MG63 (cell line): ENCODE measurements at regions not wholly inside any gene's neighbourhood (a gene's known extent, or its start where the extent isn't known, plus 50 kb on each side); places are given as distances from the start of the nearest gene placed in this dataset.
"Not testable (repeated sequence)": the region's sequence is repeated elsewhere in the genome, so short reads cannot be mapped to it uniquely, and the experiment has no call there.

Source experiments
- DNase-seq: peaks from one replicate; pipeline ENCODE4 v3.0.0-alpha.2; 2020
- H3K27me3 ChIP-seq: fragments of 250-450 bp; sonication (Bioruptor Pico); 2 replicates; pipeline ENCODE4 v1.5.1; 2020; ENCODE audit warnings: mild to moderate bottlenecking, moderate library complexity
- H3K36me3 ChIP-seq: fragments of 250-450 bp; sonication (Bioruptor Pico); 2 replicates; pipeline ENCODE4 v1.5.1; 2020; ENCODE audit warnings: mild to moderate bottlenecking, moderate library complexity
- H3K4me3 ChIP-seq: fragments of 250-450 bp; sonication (Bioruptor Pico); 2 replicates; pipeline ENCODE4 v1.5.1; 2020; ENCODE audit warnings: mild to moderate bottlenecking, moderate library complexity
- H3K9me3 ChIP-seq: fragments of 250-450 bp; sonication (Bioruptor Pico); 2 replicates; pipeline ENCODE4 v1.5.1; 2020; ENCODE audit warnings: mild to moderate bottlenecking, moderate library complexity

DNA sequence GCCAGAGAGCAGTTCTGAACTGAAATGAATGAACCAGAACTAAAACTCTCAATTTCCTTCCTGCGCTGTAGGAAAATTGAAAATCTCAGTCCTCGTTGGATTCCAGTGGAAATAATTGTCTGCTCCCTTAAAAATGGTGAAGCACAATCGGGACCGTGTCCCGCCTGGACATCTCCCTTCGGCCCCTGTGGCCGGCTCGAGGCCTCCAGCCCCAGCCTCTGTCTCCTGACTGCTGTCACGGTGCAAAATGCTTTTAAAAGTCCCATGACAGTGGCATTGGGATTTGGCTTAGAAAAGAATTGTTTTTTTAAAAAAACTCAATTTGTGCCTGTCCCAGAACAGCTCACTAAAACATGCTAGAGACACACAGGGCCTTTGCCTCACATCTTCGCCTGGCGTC lies 142.5 kb downstream of the ZNF664 start:
- H3K27me3 ChIP-seq: peaks cover 4% of the 10 kb centered on the region

DNA sequence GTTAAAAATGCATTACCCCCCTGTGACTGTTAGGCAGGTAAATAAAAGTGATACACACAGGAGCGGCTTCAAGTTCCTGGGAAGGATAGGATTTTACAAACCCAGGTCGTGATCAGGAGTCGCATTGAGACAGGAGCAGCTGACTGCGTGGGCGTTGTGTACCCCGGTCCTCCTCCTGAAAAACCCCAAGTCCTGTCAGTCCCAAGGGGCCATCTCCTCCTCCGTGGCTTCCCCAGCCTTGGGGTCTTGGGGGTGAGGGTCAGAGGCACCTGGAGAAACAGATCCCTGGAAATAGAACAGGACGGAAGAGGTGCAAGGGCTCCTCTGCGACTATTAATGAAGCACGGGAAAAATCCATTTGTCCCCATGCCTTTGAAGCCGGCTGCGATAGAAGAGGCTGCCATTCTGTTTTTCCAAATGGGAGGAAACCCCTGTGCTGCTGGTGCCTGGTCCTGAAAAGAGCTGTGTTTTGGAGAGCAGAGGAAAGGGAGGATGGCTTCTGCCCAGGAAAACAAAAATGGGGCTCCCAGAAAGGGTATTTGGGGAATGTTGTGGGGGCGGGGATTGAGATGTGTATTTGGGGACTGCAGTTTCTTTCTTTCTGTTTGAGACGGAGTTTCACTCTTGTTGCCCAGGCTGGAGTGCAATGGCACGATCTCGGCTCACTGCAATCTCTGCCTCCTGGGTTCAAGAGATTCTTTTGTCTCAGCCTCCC lies 143.1 kb downstream of the ZNF664 start:
- DNase-seq: no peak

More for the DNA sequence above, 142.5 kb downstream of the ZNF664 start:
- H3K4me3 ChIP-seq: no peak overlapping the region
- no peak for DNase-seq
- H3K9me3 ChIP-seq: no peaks in the 10 kb centered on the region
- no peaks in the 10 kb centered on the region for H3K36me3 ChIP-seq

DNA sequence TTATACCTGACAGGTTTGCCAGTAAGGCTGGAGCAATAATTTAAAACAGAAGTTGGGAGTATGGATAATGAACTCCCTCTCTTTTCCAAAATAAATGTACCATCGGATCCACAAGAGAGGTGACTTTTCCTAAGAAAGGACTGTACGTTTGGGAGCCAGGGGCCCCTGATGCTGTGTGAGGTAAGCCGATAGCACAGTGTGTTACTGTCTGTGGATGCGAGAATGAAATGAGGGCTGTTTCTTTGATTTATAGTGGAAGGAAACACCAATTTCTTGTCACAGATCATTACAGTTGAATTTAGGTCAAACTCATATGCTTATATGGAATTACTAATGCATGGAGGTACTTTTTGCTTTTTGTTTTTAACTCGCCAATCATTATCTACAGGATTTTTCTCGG lies 147.7 kb downstream of the ZNF664 start:
- no peak for DNase-seq
- H3K36me3 ChIP-seq: no peaks in the 10 kb centered on the region

More for the DNA sequence above, 143.1 kb downstream of the ZNF664 start:
- no peaks in the 10 kb centered on the region for H3K9me3 ChIP-seq
- H3K27me3 ChIP-seq: peaks cover 4% of the 10 kb centered on the region
- H3K4me3 ChIP-seq: no peak overlapping the region
- H3K36me3 ChIP-seq: no peaks in the 10 kb centered on the region

DNA sequence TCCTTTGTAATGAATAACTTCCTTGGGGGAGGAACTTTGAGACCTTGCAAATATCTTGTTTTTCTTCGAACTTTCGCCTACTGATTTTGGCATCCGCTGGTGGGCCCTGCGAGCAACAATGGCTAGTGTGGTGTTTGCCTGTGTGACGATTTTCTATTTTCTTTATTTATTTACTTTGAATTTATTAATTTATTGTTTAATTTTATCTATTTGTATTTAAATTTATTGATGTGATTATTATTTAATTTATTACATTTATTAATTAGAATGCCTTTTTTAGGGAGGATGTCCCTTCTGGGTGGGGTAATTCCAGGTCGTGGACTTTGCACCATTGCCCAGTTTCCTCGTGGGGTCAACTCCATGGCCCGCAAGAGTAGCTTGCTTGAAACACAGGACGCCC lies 149.7 kb downstream of the ZNF664 start:
- Histone ChIP-seq H3K36me3 (no peaks in the 10 kb centered on the region), H3K27me3 (peaks cover 4% of the 10 kb centered on the region), H3K9me3 (no peaks in the 10 kb centered on the region), H3K4me3 (no peak overlapping the region)
- no peak for DNase-seq

More for the DNA sequence above, 147.7 kb downstream of the ZNF664 start:
- H3K4me3 ChIP-seq: no peak overlapping the region
- peaks cover 4% of the 10 kb centered on the region for H3K27me3 ChIP-seq
- H3K9me3 ChIP-seq: no peaks in the 10 kb centered on the region

DNA sequence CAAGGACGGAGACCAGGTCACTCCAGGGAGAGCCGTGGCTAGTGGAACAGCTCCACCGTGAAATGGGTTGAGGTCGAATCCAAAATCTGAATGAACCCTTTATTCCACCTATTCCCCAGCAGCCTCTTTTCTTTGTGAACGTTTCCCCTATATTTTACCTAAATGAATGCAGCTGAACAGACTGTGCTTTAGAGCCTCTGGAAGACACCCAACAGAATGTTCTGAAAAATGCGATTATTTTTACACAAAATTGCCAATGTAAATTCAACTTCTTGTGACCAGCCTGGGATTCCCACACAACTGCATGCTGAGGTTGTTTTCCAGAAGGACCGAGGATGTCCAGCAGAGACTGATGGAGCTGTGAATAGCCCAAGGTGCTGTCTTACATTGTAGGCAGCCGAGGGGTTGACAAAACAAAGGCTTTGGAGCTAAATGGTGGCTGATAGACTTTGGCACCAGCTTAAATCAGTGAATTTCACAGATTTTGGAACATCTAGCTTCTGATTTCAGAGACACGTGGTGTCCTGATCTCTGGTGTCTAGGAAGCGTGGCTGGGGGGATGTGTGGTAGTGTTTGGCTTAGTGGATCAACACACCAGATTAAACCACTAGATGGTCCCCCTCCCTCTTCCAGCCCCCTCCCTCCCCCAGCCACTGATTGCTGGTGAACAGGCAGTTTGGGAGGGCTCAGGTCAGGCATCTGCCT lies 150.4 kb downstream of the ZNF664 start:
- Histone ChIP-seq H3K27me3 (peaks cover 4% of the 10 kb centered on the region), H3K36me3 (no peaks in the 10 kb centered on the region), H3K9me3 (no peaks in the 10 kb centered on the region), H3K4me3 (no peak overlapping the region)
- no peak for DNase-seq

DNA sequence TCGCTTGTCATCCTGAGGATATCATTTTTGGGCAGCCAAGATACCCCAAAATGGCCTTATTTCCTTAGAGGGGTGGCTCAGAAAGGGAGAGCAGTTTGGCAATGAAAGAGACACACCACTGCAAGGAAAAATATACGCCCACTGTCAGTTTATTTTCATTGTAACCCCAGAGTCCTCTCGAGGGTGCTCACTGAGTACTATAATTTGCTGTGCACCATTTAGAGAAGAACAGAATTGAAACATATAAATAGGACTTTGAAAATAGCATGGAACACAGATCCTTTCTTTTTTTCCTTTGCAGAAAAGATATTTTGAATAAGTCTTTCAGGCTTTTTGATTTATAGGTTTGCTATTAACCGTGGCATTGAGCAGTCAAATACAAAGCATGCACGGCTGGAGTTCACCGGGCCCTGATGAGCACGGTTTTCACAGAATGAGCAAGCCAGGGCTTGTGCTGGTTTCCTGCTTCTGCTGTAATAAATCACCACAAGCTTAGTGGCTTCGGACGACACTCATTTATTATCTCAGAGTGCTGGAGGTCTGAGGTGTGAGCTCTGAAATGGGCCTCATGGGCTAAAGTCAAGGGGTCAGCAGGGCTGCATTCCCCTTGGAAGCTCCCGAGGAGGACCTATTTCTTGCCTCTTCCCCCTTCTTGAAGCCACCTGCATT lies 152.3 kb downstream of the ZNF664 start:
- Histone ChIP-seq H3K9me3 (no peaks in the 10 kb centered on the region), H3K36me3 (no peaks in the 10 kb centered on the region), H3K4me3 (no peak overlapping the region), H3K27me3 (no peaks in the 10 kb centered on the region)
- DNase-seq: no peak

DNA sequence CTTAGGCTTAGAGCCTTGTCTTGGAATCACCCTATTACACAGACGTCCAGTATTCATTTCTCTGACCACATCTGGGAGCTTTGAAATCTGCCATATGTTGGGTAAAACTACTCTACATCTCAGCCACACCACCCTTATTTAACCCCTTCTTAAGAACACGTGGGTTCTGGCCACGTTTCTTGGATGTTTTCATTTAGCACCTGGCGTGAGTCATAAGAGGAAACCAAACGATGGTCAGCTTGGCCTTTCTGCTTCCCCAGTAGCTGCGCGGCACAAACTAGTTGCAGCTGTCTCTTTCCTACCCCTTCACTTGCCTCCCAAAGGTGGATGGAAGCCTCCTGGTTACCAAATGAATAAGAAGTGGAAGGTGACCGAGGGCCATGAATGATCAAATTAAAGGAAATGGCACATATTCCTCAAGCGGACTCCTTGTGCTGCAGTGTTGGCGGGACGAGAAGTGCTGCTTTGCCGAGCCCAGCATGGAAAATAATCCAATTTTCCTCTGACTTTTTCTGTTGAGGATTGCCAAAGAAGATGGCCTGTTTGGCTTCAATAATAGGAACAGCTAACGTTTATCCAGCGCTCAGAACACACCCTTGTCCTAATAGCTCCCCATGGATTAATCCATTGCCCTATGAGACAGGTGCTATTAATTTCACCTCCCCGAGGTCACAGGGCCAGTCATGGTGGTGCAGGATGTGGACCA lies 154.1 kb downstream of the ZNF664 start:
- H3K4me3 ChIP-seq: no peak overlapping the region
- H3K36me3 ChIP-seq: no peaks in the 10 kb centered on the region
- no peaks in the 10 kb centered on the region for H3K9me3 ChIP-seq
- no peaks in the 10 kb centered on the region for H3K27me3 ChIP-seq
- DNase-seq: no peak

DNA sequence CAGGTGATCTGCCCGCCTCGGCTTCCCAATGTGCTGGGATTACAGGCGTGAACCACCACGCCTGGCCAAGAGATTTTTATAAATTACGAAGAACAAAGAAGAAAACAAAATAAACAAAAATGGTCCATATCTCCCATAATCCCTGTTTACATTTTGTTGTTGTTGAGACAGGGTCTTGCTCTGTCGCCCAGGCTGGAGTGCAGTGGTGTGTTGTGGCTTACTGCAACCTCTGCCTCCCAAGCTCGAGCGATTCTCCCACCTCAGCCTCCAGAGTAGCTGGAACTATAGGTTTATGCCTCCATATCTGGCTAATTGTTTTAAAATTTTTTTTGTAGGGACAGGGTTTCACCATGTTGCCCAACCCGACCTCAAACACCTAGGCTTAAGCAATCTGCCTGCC lies 156.1 kb downstream of the ZNF664 start:
- DNase-seq: no peak
- Histone ChIP-seq H3K9me3 (no peaks in the 10 kb centered on the region), H3K36me3 (no peaks in the 10 kb centered on the region), H3K4me3 (no peak overlapping the region), H3K27me3 (no peaks in the 10 kb centered on the region)

DNA sequence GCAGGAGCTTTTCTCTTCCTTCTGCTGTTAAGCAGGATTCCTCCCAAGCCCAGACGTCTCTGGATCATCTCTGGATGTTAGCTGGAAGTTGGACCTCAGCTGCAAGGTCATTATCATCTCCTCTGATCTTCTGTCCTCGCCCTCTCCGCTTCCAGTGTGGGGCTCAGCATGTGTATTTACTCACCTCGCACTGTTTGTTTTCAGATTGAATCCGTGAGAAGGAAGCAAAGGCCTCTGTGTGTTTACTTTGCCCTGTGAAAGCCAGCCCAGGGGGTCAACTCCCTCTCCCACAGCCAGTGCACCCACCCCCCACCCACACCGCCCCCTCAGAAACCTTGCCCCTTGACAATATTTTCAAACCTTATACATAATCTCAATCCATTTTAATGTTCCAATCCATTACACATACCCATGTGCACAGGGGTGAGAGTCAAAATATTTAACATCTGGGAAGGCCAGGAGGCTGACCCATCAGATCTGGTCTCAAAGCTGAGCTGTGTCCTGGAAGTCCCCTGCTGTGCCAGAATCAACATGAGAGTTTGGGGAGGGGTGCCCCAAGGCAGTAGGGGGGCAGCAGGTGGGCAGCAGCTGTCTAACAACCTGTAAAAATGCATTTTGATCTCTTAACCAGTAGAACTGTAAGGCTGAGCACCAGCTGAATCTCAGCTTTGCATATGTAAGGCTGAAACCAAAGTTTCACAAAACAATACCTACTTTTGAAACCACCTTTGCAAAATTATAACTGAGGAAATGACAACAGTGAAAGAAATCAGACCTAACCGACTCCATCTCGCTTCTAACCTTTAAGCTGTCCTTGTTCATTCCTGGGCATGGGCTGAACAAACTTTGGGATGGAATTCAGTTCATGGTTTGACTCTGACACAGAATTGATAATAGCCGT lies 157.9 kb downstream of the ZNF664 start:
- Histone ChIP-seq H3K9me3 (no peaks in the 10 kb centered on the region), H3K36me3 (no peaks in the 10 kb centered on the region), H3K27me3 (no peaks in the 10 kb centered on the region), H3K4me3 (no peak overlapping the region)
- DNase-seq: no peak

DNA sequence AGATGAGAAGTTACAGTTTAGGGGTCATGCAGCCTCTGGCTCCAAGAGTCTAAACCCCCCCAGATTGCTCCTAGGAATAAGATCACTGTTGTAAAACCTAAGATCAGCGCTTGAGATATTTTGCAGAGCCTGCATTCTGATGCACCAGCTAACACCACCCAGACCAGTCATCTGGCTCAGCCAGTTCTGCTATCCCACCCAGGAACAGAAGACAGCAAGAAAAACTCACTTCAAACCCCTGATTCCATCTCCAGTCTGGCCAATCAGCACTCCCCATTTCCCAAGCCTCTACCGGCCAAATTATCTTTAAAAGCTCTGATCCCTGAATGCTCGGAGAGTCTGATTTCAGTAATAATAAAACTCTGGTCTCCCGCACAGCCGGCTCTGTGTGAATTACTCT lies 158.6 kb downstream of the ZNF664 start:
- DNase-seq: no peak

DNA sequence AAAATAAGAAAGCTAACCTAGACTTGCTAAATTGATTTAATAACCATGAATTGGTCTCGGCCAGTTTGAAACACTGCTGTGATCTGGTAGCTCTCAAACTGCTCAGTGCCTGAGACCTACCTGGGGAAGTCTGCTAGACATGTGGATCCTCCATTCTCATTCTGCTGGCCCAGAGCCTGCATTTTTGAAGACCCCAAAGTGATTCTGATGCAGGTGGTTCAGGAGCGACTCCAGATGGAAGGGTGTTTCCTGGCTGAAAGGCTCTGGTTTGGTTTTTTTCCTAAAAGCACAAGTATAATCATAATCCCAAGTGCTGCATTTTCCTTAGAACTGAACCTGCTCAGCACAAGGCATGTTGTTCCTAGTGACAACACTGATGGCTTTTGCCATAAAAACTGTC lies 159.5 kb downstream of the ZNF664 start:
- H3K4me3 ChIP-seq: no peak overlapping the region
- no peak for DNase-seq

More for the DNA sequence above, 158.6 kb downstream of the ZNF664 start:
- H3K9me3 ChIP-seq: no peaks in the 10 kb centered on the region
- no peaks in the 10 kb centered on the region for H3K27me3 ChIP-seq
- H3K36me3 ChIP-seq: no peaks in the 10 kb centered on the region
- H3K4me3 ChIP-seq: no peak overlapping the region

DNA sequence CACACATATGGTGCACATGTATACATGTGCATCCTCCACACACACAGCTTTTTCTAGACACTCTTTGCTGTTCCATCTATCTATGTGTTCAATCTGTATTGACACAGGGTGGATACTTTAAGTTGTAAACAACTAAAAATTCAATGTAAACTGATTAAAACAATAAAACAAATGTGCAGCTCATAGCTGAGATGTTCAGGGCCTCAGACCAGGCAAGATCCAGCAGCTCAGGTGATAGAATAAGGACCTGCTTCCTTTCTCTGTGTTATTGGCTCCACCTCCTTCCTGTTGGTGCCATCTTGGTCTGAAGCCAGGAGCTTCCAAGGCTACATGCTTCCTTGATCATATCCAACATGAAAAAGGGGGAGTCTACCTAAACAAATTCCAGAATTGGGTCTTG lies 158.1 kb upstream of the RFLNA start:
- no peak for DNase-seq
- Histone ChIP-seq H3K36me3 (no peaks in the 10 kb centered on the region), H3K9me3 (no peaks in the 10 kb centered on the region; the same call in 1 of the 2 replicates)

More for the DNA sequence above, 159.5 kb downstream of the ZNF664 start:
- Histone ChIP-seq H3K9me3 (no peaks in the 10 kb centered on the region), H3K27me3 (no peaks in the 10 kb centered on the region), H3K36me3 (no peaks in the 10 kb centered on the region)

DNA sequence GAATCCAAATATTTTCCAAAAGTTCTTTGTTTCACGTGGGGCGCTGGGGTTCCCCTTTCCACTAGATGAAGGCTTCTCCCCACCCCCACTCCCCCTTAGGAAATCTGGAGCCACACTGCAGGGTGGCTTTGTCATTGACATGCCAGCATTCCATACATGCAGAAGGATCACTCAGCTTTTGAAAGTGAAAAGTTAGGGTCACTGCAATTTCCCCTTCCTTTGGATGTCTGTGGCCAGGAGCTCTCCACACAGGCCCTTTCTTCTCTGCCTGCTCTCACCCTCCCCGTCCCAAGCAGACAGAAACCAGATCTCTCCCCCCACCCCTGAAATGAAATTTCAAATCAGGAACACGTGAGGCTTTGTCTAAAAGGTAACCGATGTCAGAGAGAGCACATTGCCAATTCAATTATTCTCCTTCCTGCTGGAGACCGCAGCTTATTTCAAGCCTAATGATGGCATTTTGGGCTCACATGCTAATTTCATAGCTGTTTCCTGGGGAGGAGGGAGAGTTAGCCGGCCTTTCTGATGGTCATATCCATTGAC lies 153.9 kb upstream of the RFLNA start:
- Histone ChIP-seq H3K36me3 (no peaks in the 10 kb centered on the region), H3K27me3 (no peaks in the 10 kb centered on the region), H3K4me3 (no peak overlapping the region), H3K9me3 (no peaks in the 10 kb centered on the region; the same call in 1 of the 2 replicates)
- no peak for DNase-seq

More for the DNA sequence above, 158.1 kb upstream of the RFLNA start:
- Histone ChIP-seq H3K27me3 (no peaks in the 10 kb centered on the region), H3K4me3 (no peak overlapping the region)

DNA sequence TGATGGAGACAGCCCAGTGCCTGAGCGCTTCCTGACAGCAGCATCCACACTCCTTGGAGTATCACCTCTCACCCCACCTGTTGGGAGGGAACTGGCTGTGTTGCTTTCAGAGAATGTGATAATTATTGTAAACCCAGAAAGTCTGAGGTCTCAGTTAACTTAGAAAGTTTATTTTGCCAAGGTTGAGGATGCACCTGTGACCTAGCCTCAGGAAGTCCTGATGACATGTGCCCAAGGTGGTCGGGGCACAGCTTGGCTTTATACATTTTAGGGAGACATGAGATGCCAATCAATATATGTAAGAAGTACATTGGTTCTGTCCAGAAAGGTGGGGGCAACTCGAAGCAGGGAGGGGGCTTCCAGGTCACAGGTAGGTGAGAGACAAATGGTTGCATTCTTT lies 153.3 kb upstream of the RFLNA start:
- H3K9me3 ChIP-seq, H3K36me3 ChIP-seq: not testable (repeated sequence)

DNA sequence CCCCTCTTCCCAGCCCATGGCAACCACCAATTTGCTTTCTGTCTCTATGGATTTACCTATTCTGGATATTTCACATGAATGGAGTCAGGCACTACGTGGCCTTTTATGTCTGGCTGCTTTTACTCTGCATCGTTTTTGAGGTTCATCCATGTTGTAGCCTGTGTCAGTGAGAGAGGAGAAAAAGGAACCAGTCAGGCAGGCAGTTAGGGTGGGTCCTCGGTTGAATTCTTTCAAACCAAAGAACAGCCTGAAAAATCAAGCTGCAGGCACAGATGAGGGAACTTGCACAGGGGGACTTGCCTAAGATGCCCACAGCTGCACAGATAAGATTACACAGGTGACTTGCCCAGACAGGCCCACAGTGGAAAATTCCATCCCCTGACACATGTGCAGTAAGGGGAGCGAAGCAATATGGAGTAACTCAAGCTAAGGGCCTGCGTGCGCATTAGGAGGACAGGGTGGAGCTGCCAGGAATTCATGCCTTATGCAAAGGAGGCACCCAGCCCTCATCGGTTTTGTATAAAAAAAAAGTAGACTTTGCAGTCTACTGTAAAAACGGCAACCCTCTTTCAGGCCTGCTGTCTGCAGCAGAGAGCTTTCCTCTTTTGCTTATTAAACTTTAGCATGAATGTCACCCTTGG lies 152.4 kb upstream of the RFLNA start:
- no peaks in the 10 kb centered on the region; the same call in 1 of the 2 replicates for H3K9me3 ChIP-seq
- no peaks in the 10 kb centered on the region for H3K27me3 ChIP-seq
- DNase-seq: no peak
- no peaks in the 10 kb centered on the region for H3K36me3 ChIP-seq
- H3K4me3 ChIP-seq: no peak overlapping the region

More for the DNA sequence above, 153.3 kb upstream of the RFLNA start:
- H3K4me3 ChIP-seq, H3K27me3 ChIP-seq, DNase-seq: not testable (repeated sequence)
